WI38 (cell line): ENCODE measurements at regions not wholly inside any gene's neighbourhood (a gene's known extent, or its start where the extent isn't known, plus 50 kb on each side); places are given as distances from the start of the nearest gene placed in this dataset.

Experiments
- H3K4me3 ChIP-seq: 2 replicates; pipeline ENCODE4 v1.5.1; 2011; ENCODE audit warnings: low read depth, mild to moderate bottlenecking, control low read depth, low read length
- TF ChIP-seq, protein P1 (sequence below): IDR thresholded peaks from 2 replicates; pipeline ENCODE4 v1.5.1; 2012; ENCODE audit warnings: low read depth, mild to moderate bottlenecking, control low read depth, low read length

DNA sequence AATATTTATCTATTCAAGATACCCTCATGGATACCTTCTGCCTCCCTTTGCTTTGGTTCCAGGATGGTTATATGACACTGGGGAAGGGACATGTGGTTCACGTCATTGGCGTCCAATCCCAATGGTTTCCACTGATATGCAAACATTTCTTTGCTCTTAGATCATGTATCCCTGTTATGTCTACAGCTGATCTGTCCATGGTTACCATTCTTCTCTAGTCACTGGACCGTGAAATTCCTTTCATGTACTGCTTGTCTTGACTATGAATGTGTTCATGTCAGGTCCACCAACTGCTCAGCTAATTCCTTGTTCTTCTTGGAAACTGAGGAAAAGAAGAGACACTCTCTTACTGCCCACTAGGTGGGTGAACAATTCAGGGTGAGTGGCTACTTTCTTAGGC, 391.1 kb upstream of the ZNF608 start:
- H3K4me3 ChIP-seq = no peak overlapping the region
- TF ChIP-seq, protein P1, sequence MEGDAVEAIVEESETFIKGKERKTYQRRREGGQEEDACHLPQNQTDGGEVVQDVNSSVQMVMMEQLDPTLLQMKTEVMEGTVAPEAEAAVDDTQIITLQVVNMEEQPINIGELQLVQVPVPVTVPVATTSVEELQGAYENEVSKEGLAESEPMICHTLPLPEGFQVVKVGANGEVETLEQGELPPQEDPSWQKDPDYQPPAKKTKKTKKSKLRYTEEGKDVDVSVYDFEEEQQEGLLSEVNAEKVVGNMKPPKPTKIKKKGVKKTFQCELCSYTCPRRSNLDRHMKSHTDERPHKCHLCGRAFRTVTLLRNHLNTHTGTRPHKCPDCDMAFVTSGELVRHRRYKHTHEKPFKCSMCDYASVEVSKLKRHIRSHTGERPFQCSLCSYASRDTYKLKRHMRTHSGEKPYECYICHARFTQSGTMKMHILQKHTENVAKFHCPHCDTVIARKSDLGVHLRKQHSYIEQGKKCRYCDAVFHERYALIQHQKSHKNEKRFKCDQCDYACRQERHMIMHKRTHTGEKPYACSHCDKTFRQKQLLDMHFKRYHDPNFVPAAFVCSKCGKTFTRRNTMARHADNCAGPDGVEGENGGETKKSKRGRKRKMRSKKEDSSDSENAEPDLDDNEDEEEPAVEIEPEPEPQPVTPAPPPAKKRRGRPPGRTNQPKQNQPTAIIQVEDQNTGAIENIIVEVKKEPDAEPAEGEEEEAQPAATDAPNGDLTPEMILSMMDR = no peak

DNA sequence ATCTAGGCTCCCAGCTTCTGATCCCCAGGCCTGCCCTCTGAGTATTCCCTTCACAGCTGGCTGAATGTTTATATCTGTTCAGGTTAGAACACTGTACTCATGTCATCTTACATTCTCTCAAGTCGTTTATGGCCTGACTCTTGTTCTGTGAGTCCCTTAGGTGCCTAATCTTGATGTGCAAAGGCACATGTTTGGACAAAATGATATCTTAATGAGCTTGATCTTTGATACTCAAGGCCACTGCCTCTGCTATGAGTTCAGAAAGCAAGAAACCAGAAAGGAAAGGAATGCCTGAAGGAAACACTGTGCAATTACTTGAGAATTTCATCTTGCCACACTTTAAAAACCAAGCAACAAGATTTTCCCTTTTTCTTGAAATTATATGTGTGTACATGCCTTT, 391.8 kb upstream of the ZNF608 start:
- no peak overlapping the region for H3K4me3 ChIP-seq
- TF ChIP-seq, protein P1 = no peak

DNA sequence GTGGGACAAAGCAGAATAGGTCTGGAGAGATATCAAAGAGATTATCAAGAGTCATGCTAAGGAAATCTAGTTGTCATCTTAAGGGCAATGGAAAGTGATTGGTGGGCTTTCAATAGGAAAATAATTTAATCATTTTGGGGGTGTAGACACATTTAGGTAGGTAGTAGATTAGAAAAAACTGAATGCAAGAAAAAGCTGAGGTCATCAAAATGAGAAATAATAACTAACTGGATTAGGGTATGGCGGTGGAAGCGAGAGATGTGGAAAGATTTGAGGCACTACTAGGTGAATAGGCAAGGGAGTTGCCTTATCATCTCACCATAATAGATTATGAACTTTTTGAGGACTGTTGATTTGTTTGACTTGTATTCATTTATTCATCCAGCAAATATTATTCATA, 393.2 kb upstream of the ZNF608 start:
- no peak overlapping the region for H3K4me3 ChIP-seq
- TF ChIP-seq, protein P1 = no peak

DNA sequence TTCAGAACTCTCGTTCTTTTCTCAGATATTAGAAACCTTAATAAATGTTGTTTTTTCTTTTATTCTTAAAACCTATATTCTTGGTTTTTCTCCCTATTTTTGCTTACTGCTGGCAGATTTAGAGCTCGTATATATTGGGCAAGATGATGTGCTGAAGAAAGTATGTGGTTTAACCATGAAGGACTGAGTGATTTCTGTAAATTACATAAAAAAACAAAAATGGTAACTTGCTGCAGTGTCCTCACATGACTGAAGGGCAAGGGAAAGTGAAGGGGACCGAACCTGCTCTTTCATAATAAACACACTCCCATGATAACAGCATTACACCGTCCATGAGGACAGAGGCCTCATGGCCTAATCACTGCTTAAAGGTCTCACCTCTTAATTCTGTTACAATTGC, 393.8 kb upstream of the ZNF608 start:
- no peak overlapping the region for H3K4me3 ChIP-seq
- TF ChIP-seq, protein P1 = no peak

DNA sequence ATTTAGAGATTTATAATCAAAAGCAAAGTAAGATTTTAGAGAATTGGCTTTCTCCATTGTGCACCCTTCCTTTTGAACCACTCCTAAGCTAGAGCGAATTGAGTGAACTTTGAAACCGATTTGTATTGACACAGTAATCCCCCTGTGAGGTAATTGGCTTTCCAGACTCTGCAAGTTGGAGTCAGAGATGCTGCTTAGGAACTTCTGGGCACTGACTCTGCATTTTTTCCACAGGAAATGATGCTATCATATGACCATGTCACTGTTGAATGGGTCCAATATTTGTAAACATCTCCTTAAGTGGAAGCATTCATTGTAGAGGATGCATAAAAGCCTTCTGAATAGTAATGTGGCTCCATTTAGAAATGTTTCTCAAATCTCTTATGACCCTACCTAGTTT, 394.4 kb upstream of the ZNF608 start:
- TF ChIP-seq, protein P1 = no peak
- no peak overlapping the region for H3K4me3 ChIP-seq

DNA sequence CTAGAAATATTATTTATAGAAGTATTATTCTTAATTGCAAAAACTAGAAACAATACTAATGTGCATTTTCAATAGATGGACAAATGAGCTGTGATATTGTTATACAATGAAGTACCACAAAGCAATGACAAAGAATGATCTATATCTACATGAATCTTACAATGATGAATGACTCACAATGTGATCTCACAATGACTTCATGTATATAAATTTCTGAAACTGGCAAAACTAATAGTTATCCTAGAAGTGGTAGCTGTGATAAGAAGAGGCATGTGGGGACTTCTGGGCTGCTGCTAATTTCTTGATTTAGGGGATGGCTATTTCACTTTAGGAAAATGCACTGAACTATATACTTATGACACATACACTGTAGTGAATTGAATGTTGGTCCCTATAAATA, 396.0 kb upstream of the ZNF608 start:
- TF ChIP-seq, protein P1 = no peak

DNA sequence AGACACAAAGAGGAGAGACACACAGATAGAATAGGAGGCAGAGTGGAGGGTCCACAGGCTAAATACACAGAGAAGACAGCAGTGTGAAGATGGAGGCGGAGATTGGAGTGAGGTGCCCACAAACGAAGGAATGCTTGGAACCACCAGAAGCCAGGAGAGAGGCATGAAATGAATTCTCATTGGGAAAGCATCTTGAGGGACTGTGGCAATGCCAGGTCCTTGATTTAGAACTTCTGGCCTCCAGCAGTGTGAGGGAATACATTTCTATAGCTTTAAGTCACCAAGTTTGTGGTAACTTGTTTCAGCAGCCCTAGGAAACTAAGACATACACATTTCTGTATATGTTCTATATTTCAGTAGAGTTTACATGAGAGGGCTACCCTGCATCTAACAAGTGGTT, 396.6 kb upstream of the ZNF608 start:
- TF ChIP-seq, protein P1 = no peak
- H3K4me3 ChIP-seq = no peak overlapping the region

More for the DNA sequence above, 396.0 kb upstream of the ZNF608 start:
- H3K4me3 ChIP-seq = no peak overlapping the region
